ENCODE measurements at regions not wholly inside any gene's neighbourhood (a gene's known extent, or its start where the extent isn't known, plus 50 kb on each side); places are given as distances from the start of the nearest gene placed in this dataset.

- Mint-ChIP-seq H3K4me1 (ENCODE audit: low read depth) (no peaks in the 10 kb centered on the region), H3K36me3 (ENCODE audit: low read depth) (no peaks in the 10 kb centered on the region), H3K27ac (no peak overlapping the region), H3K27me3 (no peaks in the 10 kb centered on the region), H3K4me3 (no peak overlapping the region), H3K9me3 (peaks cover 4% of the 10 kb centered on the region)
- intact Hi-C loops (cut with DNase I, micrococcal nuclease) = no loop called here
- no peak overlapping the region for H3K4me3 ChIP-seq (ENCODE audit: low read length)
- ATAC-seq (ENCODE audit: poor library complexity) = no peak
- H3K36me3 ChIP-seq (ENCODE audit: insufficient read depth, low read length) = no peaks in the 10 kb centered on the region
- H3K4me1 ChIP-seq (ENCODE audit: insufficient read depth, low read length) = no peaks in the 10 kb centered on the region
- POLR2A ChIA-PET = no interaction called here
- H3K9me3 ChIP-seq (ENCODE audit: control insufficient read depth in 1 of 2, insufficient read depth in 1 of 2, low read length in 2 of 2) = peaks cover 0 to 5% of the 10 kb centered on the region in 2 experiments
- TF ChIP-seq, protein P1, sequence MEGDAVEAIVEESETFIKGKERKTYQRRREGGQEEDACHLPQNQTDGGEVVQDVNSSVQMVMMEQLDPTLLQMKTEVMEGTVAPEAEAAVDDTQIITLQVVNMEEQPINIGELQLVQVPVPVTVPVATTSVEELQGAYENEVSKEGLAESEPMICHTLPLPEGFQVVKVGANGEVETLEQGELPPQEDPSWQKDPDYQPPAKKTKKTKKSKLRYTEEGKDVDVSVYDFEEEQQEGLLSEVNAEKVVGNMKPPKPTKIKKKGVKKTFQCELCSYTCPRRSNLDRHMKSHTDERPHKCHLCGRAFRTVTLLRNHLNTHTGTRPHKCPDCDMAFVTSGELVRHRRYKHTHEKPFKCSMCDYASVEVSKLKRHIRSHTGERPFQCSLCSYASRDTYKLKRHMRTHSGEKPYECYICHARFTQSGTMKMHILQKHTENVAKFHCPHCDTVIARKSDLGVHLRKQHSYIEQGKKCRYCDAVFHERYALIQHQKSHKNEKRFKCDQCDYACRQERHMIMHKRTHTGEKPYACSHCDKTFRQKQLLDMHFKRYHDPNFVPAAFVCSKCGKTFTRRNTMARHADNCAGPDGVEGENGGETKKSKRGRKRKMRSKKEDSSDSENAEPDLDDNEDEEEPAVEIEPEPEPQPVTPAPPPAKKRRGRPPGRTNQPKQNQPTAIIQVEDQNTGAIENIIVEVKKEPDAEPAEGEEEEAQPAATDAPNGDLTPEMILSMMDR (IDR thresholded peaks at IDR 0.05) = no peak
- H3K27ac ChIP-seq (ENCODE audit: low read depth in 1 of 2, low read length in 2 of 2) = no peak overlapping the region
- DNase-seq = no peak
- no peaks in the 10 kb centered on the region for H3K27me3 ChIP-seq (ENCODE audit: control insufficient read depth in 1 of 2, insufficient read depth in 2 of 2, low read length in 2 of 2)
- CTCF ChIA-PET = no interaction called here
Observed at GRCh38 chr2:107313316-107313715, 427.3 kb upstream of the ST6GAL2 start.

- intact Hi-C loops (cut with DNase I, micrococcal nuclease) = no loop called here
- no peak overlapping the region for H3K27ac Mint-ChIP-seq
- no peak for ATAC-seq (ENCODE audit: poor library complexity)
Observed at GRCh38 chr2:107320881-107321280, 434.9 kb upstream of the ST6GAL2 start.

GRCh38 chr2:107322416-107322815, 436.4 kb upstream of the ST6GAL2 start:
- H3K27ac ChIP-seq (ENCODE audit: low read depth in 1 of 2, low read length in 2 of 2) = no peak overlapping the region
- Mint-ChIP-seq H3K36me3 (ENCODE audit: low read depth) (no peaks in the 10 kb centered on the region), H3K27me3 (no peaks in the 10 kb centered on the region), H3K9me3 (peaks cover 1% of the 10 kb centered on the region), H3K4me1 (ENCODE audit: low read depth) (no peaks in the 10 kb centered on the region), H3K27ac (no peak overlapping the region), H3K4me3 (no peak overlapping the region)
- TF ChIP-seq, protein P1 (IDR thresholded peaks at IDR 0.05) = no peak
- ChIA-PET CTCF (no interaction called here), POLR2A (no interaction called here)
- no peak for ATAC-seq (ENCODE audit: poor library complexity)
- no peaks in the 10 kb centered on the region for H3K36me3 ChIP-seq (ENCODE audit: insufficient read depth, low read length)
- H3K27me3 ChIP-seq (ENCODE audit: control insufficient read depth in 1 of 2, insufficient read depth in 2 of 2, low read length in 2 of 2) = no peaks in the 10 kb centered on the region
- intact Hi-C loops (cut with DNase I, micrococcal nuclease) = no loop called here
- H3K4me3 ChIP-seq (ENCODE audit: low read length) = no peak overlapping the region
- DNase-seq = no peak
- peaks cover 0 to 8% of the 10 kb centered on the region in 2 experiments for H3K9me3 ChIP-seq (ENCODE audit: control insufficient read depth in 1 of 2, insufficient read depth in 1 of 2, low read length in 2 of 2)
- H3K4me1 ChIP-seq (ENCODE audit: insufficient read depth, low read length) = no peaks in the 10 kb centered on the region

More at GRCh38 chr2:107320881-107321280, 434.9 kb upstream of the ST6GAL2 start:
- DNase-seq = no peak
- TF ChIP-seq, protein P1 (IDR thresholded peaks at IDR 0.05) = no peak
- ChIA-PET CTCF (no interaction called here), POLR2A (no interaction called here)
- H3K4me1 Mint-ChIP-seq (ENCODE audit: low read depth) = no peaks in the 10 kb centered on the region
- Histone ChIP-seq H3K27ac (ENCODE audit: low read depth in 1 of 2, low read length in 2 of 2) (no peak overlapping the region), H3K9me3 (ENCODE audit: control insufficient read depth in 1 of 2, insufficient read depth in 1 of 2, low read length in 2 of 2) (peaks cover 0 to 8% of the 10 kb centered on the region in 2 experiments), H3K4me1 (ENCODE audit: insufficient read depth, low read length) (no peaks in the 10 kb centered on the region), H3K4me3 (ENCODE audit: low read length) (no peak overlapping the region), H3K27me3 (ENCODE audit: control insufficient read depth in 1 of 2, insufficient read depth in 2 of 2, low read length in 2 of 2) (no peaks in the 10 kb centered on the region), H3K36me3 (ENCODE audit: insufficient read depth, low read length) (no peaks in the 10 kb centered on the region)
- H3K4me3 Mint-ChIP-seq = no peak overlapping the region
- no peaks in the 10 kb centered on the region for H3K27me3 Mint-ChIP-seq
- H3K9me3 Mint-ChIP-seq = peaks cover 1% of the 10 kb centered on the region
- H3K36me3 Mint-ChIP-seq (ENCODE audit: low read depth) = no peaks in the 10 kb centered on the region
